HT1080 (cell line): ENCODE measurements at regions not wholly inside any gene's neighbourhood (a gene's known extent, or its start where the extent isn't known, plus 50 kb on each side); places are given as distances from the start of the nearest gene placed in this dataset.

Experiments used
- DNase-seq: peaks from one replicate; pipeline ENCODE4 v3.0.0-alpha.2; 2015; ENCODE audit warnings: low read depth

GRCh38 chr15:100703032-100703578 lies 100.7 kb downstream of the ASB7 start:
- DNase-seq: peak; percentile 91

DNA sequence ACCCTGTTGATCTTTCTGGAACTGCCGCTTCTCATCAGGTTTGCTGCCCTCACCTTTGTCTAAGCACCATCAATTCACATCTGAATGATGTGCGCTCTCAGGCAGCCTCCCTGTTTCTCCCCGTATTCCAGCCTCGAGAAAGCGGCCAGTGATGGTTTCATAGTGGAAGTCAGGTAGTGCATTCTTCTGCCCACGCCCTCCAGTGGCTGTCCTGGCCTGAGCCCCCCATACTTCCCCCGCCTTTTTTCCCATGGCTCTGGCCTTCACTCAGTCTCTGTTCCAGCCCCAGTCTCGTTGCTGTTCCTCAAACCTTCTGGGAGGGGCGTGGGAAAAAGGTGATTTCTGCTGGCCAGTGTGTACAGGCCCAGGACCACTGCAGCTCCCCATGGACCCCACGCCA lies 101.3 kb downstream of the ASB7 start:
- DNase-seq: no peak

GRCh38 chr15:100704281-100705055 lies 102.1 kb downstream of the ASB7 start:
- peak; percentile 95 for DNase-seq

DNA sequence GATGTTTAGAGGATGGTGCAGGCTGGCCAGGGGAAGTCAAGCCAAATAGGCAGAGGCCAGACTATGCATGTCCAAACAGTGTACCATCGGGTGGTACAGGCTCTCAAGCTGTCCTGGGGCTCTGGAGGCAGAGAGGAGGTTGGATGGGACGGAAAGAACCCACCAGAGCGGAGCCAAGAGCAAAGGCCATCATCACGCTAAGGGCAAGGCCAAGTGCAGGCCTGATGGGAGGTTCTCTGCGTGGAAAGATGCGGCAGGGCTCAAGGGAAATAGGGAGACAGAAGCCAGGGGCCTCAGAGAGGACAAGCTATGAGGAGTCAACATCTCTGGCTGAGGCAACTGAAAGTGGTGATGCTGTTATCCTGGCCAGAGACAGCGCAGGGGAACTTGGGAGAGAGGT lies 102.7 kb downstream of the ASB7 start:
- DNase-seq: no peak

GRCh38 chr15:100705841-100706240 lies 103.5 kb downstream of the ASB7 start:
- DNase-seq: no peak

- DNase-seq: no peak
Observed at GRCh38 chr15:100707229-100707628, 104.8 kb downstream of the ASB7 start.

GRCh38 chr15:100708916-100709315 lies 106.5 kb downstream of the ASB7 start:
- DNase-seq: no peak

DNA sequence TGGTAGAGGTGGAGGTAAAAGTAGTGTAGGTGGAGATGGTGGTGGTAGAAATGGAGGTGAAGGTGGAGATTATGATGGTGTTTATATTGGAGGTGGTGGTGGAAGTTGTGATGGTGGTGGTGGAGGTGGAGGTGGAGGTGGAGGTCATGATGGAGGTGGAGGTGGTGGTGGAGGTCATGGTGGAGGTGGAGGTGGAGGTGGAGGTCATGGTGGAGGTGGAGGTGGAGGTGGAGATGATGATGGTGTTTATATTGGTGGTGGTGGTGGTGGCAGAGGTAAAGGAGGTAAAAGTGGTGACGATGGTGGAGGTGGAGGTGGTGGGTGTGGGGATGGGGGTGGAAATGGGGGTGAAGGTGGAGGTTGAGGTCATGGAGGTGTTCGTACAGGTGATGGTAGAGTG lies 107.8 kb downstream of the ASB7 start:
- DNase-seq: no peak

GRCh38 chr15:100710744-100711515 lies 108.5 kb downstream of the ASB7 start:
- DNase-seq: no peak

DNA sequence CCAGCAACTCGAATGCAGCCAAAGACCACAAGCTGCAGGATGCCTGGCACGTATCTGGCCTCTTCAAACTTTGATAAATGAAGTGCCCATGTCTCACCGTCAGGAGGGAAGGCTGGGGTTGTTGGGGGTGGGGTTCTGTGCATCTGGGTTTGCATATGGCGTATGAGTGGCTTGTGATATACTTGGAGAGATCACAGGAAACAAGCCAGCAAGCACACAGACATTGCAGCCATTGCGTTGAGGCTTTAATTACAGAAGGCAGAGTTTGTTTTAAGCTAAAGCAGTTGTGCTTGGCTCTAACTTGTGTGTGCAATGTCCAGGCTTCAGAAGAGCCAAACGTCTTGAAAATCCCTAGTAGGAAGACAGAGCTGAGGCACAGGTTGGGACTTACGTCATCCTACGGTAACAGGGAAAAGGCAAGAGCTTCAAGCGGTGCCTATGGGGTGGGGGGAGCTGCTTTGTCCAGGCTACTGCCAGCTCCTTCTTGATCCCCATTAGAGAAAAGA lies 109.2 kb downstream of the ASB7 start:
- DNase-seq: no peak

- no peak for DNase-seq
Observed at GRCh38 chr15:100712226-100712625, 109.8 kb downstream of the ASB7 start.

DNA sequence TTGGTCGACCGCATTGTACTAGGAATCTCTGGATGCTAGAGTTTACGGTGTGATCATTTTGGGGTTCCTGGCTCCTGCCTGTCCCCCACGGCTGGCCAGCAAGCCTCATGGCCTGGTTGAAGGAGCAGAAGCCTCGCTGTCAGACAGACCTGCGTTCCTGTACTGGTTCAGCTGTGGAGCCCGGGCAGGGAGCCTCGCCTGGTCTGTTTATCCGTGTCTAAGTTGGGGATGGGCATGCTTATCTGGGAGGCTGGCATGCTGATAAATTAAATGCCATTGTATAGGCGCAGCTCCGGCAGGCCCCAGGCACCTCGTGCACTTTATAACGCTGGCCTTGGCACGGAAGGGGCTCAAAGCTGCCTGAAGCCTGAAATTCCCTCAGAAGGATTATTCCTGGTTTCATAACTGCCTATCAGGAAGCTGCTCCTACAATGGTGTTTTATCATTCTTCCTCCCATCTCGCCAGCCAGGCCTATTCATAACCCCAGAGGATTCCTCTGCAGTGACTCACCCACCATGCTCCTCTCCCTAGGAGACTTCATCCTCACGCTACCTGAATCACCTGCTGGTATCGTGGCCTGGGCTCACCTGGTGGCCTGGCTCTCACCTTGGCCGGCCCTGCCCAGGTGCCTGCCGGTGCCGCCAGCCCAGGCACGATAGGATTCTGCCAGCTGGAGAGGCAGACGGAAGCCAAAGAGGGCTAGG lies 110.9 kb downstream of the ASB7 start:
- peak; percentile 95 for DNase-seq

DNA sequence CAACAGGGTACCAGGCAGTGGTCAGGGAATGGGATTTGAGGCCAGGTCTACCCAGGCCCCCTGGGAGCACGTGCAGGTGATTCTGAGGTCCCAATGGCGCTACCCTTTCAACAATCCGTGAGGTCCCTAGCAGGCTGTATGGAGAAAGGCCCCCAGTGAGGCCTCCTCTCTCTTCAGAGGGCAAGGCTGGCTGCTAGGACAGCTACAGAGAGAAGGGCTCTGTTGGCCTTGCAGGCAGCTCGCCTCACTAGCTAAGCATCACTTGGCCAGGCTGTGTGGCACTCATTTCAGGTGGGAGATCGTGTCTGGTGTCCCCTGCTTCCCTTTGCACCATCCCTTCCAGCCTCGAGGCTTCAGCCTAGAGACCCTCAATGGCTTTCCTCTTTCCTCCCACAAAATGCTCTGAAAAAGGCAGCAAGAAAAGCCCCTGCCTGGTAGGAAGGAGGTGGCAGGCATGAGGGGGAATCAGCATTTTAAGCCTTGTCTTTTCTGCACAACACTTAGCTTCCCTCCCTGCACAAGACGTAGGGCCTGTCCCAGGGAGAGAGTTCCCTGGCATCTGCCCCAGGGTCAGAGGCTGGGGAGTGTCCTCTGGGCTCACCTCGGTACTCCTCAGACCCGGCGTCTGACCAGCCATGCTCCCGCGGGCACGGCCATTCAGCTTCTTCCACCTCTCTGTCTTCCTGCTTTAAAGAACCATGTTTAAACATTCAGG lies 111.8 kb downstream of the ASB7 start:
- DNase-seq: no peak

GRCh38 chr15:100714749-100715342 lies 112.5 kb downstream of the ASB7 start:
- no peak for DNase-seq

GRCh38 chr15:100715571-100716455 lies 113.4 kb downstream of the ASB7 start:
- DNase-seq: no peak

DNA sequence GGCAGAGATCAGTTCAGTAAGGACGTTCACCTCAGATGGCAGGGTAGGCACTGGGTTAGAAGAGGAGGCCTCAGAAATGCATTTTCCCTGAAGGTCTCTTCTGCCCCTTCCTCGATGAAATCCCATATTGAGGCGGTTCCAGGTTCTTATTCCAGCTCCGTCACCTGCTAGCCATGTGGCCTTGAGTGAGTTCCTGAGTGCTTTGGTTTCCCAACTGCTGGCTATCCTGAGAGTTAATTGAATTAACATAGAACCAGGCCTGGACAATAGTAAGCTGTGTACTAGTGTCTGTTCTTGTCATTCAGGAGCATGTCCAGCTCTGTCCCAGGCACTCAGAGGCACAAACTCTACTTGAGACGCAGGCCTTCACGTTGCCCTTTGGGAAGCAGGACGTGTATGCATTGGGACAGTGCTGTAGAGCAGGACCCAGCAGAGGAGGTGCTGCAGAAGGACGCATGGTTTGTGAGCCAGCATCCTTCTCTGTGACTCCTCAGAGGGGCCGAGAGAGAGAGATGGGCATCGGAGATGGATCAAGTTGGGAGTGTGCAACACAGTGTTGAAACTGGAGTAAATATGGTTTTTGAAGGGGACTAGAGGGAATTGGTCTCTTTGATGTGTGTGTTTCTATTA lies 114.2 kb downstream of the ASB7 start:
- DNase-seq: no peak

DNA sequence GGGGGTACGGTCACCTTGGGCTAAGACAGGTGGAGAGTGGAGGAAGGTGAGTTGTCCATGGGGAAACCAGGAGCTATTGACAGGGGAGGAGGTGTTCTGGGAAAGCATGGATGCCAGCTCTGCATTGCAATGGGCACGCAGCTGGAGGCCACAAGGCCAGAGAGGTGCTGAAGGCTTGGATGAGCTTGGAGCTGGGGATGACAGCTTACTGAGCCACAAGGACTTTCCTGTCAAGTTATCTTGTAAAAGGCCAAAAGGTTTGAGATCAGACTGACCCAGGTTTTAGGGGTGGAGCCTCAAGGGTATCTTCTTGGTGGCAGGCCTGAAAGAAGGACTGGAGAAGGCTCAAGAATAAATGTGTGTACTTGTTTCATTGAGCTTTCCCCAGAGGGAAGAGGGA lies 115.2 kb downstream of the ASB7 start:
- no peak for DNase-seq

- no peak for DNase-seq
Observed at GRCh38 chr15:100718075-100718980, 115.9 kb downstream of the ASB7 start.
